Testis (tissue), 2 donors: ENCODE measurements at regions not wholly inside any gene's neighbourhood (a gene's known extent, or its start where the extent isn't known, plus 50 kb on each side); places are given as distances from the start of the nearest gene placed in this dataset.

Experiments used
- DNase-seq: peaks from one replicate; pipeline ENCODE4 v3.0.0-alpha.2; 2019
- H3K27ac ChIP-seq, 2 donors: fragments of 200-600 bp; sonication (generic); one replicate each; pipeline ENCODE4 v1.5.1; 2019
- H3K27me3 ChIP-seq: fragments of 200-600 bp; sonication (generic); one replicate; pipeline ENCODE4 v1.5.1; 2019
- H3K36me3 ChIP-seq: fragments of 200-600 bp; sonication (generic); one replicate; pipeline ENCODE4 v1.5.1; 2017; ENCODE audit warnings: low read depth; ENCODE audit errors: missing control alignments
- H3K4me1 ChIP-seq: fragments of 200-600 bp; sonication (generic); one replicate; pipeline ENCODE4 v1.5.1; 2019
- H3K4me3 ChIP-seq, 2 donors: fragments of 200-600 bp; sonication (generic); one replicate each; pipeline ENCODE4 v1.5.1; 2017 to 2019
- H3K9me3 ChIP-seq: fragments of 200-600 bp; sonication (generic); one replicate; pipeline ENCODE4 v1.5.1; 2017
- CTCF ChIP-seq, 3 experiments: fragments of 450-650 bp in 2 of 3; fragments of 200-600 bp in 1 of 3; sonication (generic) in 1 of 3; IDR thresholded peaks; one replicate each; pipeline ENCODE4 v1.5.1; 2016 to 2019; ENCODE audit warnings: antibody characterized with exemption in 3 of 3, mild to moderate bottlenecking in 2 of 3, moderate library complexity in 1 of 3
- POLR2A ChIP-seq: fragments of 450-650 bp; IDR thresholded peaks from one replicate; pipeline ENCODE4 v1.6.1; 2017; ENCODE audit warnings: antibody characterized with exemption, mild to moderate bottlenecking, moderate library complexity
- WGBS, 2 donors: methylation state at CpG; one replicate each; pipeline ENCODE4 v1.1.5; 2018; 5-methylcytosine and 5-hydroxymethylcytosine counted together
- intact Hi-C: fragments of 100-400 bp; cut with DNase I; formaldehyde crosslinking; loops from one replicate; pipeline ENCODE4 v1.15.1; 2023; ENCODE audit warnings: low total_unique reads

GRCh38 chr13:85887406-85887805 lies 88.2 kb upstream of the SLITRK6 start:
- Histone ChIP-seq H3K36me3 (no peaks in the 10 kb centered on the region), H3K4me3 (no peak overlapping the region), H3K27me3 (no peaks in the 10 kb centered on the region), H3K27ac (no peak overlapping the region), H3K9me3 (no peaks in the 10 kb centered on the region), H3K4me1 (no peaks in the 10 kb centered on the region)
- 80 to 95% methylated on average over 1 of the region's 1 CpG for WGBS, 2 donors
- TF ChIP-seq CTCF (IDR thresholded peaks at IDR 0.05) = no peak
- no peak for TF ChIP-seq POLR2A
- intact Hi-C loops = no loop called here
- no peak for DNase-seq

GRCh38 chr13:85879014-85879413 lies 79.8 kb upstream of the SLITRK6 start:
- no peak for DNase-seq
- no peaks in the 10 kb centered on the region for H3K4me1 ChIP-seq
- WGBS, 2 donors = 71 to 72% methylated on average over 2 of the region's 2 CpGs
- H3K27me3 ChIP-seq = no peaks in the 10 kb centered on the region
- H3K27ac ChIP-seq = no peak overlapping the region
- H3K9me3 ChIP-seq = no peaks in the 10 kb centered on the region
- intact Hi-C loops = no loop called here
- no peak overlapping the region for H3K4me3 ChIP-seq
- H3K36me3 ChIP-seq = no peaks in the 10 kb centered on the region
- TF ChIP-seq CTCF (IDR thresholded peaks at IDR 0.05) (no peak), POLR2A (no peak)

GRCh38 chr13:85864963-85865530 lies 65.8 kb upstream of the SLITRK6 start:
- DNase-seq = peak; percentile 54
- Histone ChIP-seq H3K4me1 (no peaks in the 10 kb centered on the region), H3K27ac (no peak overlapping the region), H3K36me3 (no peaks in the 10 kb centered on the region), H3K27me3 (no peaks in the 10 kb centered on the region), H3K4me3 (no peak overlapping the region), H3K9me3 (no peaks in the 10 kb centered on the region)
- intact Hi-C loops = no loop called here
- WGBS, 2 donors = 51 to 65% methylated on average over 1 of the region's 1 CpG
- no peak for TF ChIP-seq POLR2A
- no peak for TF ChIP-seq CTCF (IDR thresholded peaks at IDR 0.05)

- whole genome bisulfite sequencing, 2 donors = 93 to 94% methylated on average over 4 to 11 of the region's 11 CpGs
Measured at GRCh38 chr13:85853901-85854663, 54.9 kb upstream of the SLITRK6 start.

GRCh38 chr13:85853161-85853894 lies 54.1 kb upstream of the SLITRK6 start:
- TF ChIP-seq POLR2A (no peak), CTCF (IDR thresholded peaks at IDR 0.05) (no peak)
- Histone ChIP-seq H3K4me1 (no peaks in the 10 kb centered on the region), H3K4me3 (no peak overlapping the region), H3K27ac (no peak overlapping the region), H3K9me3 (no peaks in the 10 kb centered on the region), H3K27me3 (no peaks in the 10 kb centered on the region), H3K36me3 (no peaks in the 10 kb centered on the region)
- intact Hi-C loops = no loop called here
- 88 to 93% methylated on average over 6 to 7 of the region's 8 CpGs for WGBS, 2 donors
- no peak for DNase-seq

More at GRCh38 chr13:85853901-85854663, 54.9 kb upstream of the SLITRK6 start:
- no peak for DNase-seq
- intact Hi-C loops = no loop called here
- Histone ChIP-seq H3K4me3 (no peak overlapping the region), H3K27ac (no peak overlapping the region), H3K36me3 (no peaks in the 10 kb centered on the region), H3K4me1 (no peaks in the 10 kb centered on the region), H3K9me3 (no peaks in the 10 kb centered on the region), H3K27me3 (no peaks in the 10 kb centered on the region)
- TF ChIP-seq POLR2A = no peak
